ENCODE measurements at regions not wholly inside any gene's neighbourhood (a gene's known extent, or its start where the extent isn't known, plus 50 kb on each side); places are given as distances from the start of the nearest gene placed in this dataset.
"Not testable (repeated sequence)": the region's sequence is repeated elsewhere in the genome, so short reads cannot be mapped to it uniquely, and the experiment has no call there.

DNA sequence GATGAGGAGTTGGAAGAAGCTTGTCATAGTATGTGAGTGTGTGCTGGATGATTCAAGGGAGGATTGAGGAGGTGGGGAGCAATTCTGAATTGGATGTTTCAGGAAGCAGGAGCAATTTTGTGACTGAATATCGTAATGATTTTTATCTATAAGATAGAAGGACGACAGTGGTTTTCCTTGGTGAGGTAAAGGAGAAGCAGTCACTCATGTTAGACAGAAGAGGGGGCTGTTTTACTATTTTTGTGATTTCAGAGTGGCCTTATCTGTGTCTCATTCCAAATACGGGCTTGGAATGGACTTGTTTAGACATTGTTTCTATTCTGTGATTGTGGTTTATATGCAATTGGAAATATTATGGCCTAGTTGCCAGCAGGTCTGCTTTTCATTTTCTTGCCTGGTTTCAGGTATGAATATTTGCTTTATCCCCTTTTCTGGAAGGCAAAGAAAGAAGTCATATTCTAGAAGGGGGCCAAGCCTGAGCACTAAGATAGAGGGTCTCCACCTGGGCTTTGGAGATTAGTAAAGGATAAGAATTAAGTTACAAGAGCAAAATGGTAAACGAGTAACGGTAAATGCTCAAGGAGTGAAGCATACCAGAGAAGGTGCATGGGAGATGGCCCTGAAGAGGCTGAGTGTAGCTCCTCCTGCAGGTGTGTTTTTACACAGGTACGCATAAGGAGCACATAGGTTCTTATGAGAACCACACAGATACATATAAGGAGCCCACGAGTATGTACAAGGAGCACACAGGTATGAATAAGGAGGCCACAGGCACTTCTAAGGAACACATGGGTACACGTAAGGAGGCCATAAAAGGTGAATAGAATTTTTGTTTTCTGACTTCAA, 124.6 kb upstream of the KCNAB1 start:
- Mint-ChIP-seq H3K27ac (ENCODE audit: low read depth) (no peak overlapping the region), H3K9me3 (no peaks in the 10 kb centered on the region), H3K36me3 (ENCODE audit: insufficient read depth) (no peaks in the 10 kb centered on the region), H3K4me3 (no peak overlapping the region), H3K27me3 (peaks cover 17% of the 10 kb centered on the region), H3K4me1 (no peaks in the 10 kb centered on the region)
- ATAC-seq (replicated peaks; ENCODE audit: extremely low read depth, poor library complexity, severe bottlenecking) (no peak), DNase-seq (ENCODE audit: low spot score in 2 of 2) (no peak)

GRCh38 chr3:155996882-155997281, 123.5 kb upstream of the KCNAB1 start:
- ATAC-seq (replicated peaks; ENCODE audit: extremely low read depth, poor library complexity, severe bottlenecking), result no peak

GRCh38 chr3:155998173-155998572, 122.2 kb upstream of the KCNAB1 start:
- H3K4me3 Mint-ChIP-seq; ATAC-seq (replicated peaks; ENCODE audit: extremely low read depth, poor library complexity, severe bottlenecking); H3K36me3 Mint-ChIP-seq (ENCODE audit: insufficient read depth); H3K4me1 Mint-ChIP-seq; H3K27ac Mint-ChIP-seq (ENCODE audit: low read depth); H3K9me3 Mint-ChIP-seq; DNase-seq (ENCODE audit: low spot score in 2 of 2): not testable (repeated sequence)
- peaks cover 27% of the 10 kb centered on the region for H3K27me3 Mint-ChIP-seq

More at GRCh38 chr3:155996882-155997281, 123.5 kb upstream of the KCNAB1 start:
- Mint-ChIP-seq H3K9me3 (no peaks in the 10 kb centered on the region), H3K36me3 (ENCODE audit: insufficient read depth) (no peaks in the 10 kb centered on the region), H3K4me1 (no peaks in the 10 kb centered on the region), H3K4me3 (no peak overlapping the region), H3K27me3 (peaks cover 17% of the 10 kb centered on the region), H3K27ac (ENCODE audit: low read depth) (no peak overlapping the region)
- no peak for DNase-seq (ENCODE audit: low spot score in 2 of 2)

GRCh38 chr3:156005736-156006135, 114.6 kb upstream of the KCNAB1 start:
- no peaks in the 10 kb centered on the region for H3K36me3 Mint-ChIP-seq (ENCODE audit: insufficient read depth)
- no peaks in the 10 kb centered on the region for H3K4me1 Mint-ChIP-seq
- H3K27me3 Mint-ChIP-seq, result peaks cover 50% of the 10 kb centered on the region
- DNase-seq (ENCODE audit: low spot score in 2 of 2) (no peak), ATAC-seq (replicated peaks; ENCODE audit: extremely low read depth, poor library complexity, severe bottlenecking) (no peak)
- no peak overlapping the region for H3K4me3 Mint-ChIP-seq
- H3K9me3 Mint-ChIP-seq, result no peaks in the 10 kb centered on the region
- no peak overlapping the region for H3K27ac Mint-ChIP-seq (ENCODE audit: low read depth)

- Mint-ChIP-seq H3K27ac (ENCODE audit: low read depth) (no peak overlapping the region), H3K4me1 (no peaks in the 10 kb centered on the region), H3K36me3 (ENCODE audit: insufficient read depth) (no peaks in the 10 kb centered on the region), H3K27me3 (peaks cover 48% of the 10 kb centered on the region), H3K9me3 (no peaks in the 10 kb centered on the region), H3K4me3 (no peak overlapping the region)
- no peak for ATAC-seq (replicated peaks; ENCODE audit: extremely low read depth, poor library complexity, severe bottlenecking)
- DNase-seq (ENCODE audit: low spot score in 2 of 2), result no peak
These were observed 109.5 kb upstream of the KCNAB1 start for GRCh38 chr3:156010829-156011228.

DNA sequence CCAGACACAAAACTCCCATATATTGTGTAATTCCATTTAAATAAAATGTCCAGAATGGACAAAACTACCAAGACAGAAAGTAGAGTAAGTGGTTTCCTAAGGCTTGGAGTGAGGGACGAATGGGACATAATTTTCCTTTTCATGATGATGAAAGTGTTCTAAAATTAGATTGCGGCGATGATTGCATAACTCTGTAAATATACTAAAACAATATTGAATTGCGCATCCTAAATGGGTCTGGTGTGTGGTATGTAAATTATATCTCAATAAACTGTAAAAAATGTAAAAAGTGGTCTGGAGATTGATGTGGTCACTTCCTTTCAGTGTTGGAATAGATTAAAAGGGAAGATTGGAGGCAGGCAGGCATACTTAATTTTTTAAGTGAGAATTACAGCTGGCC, 105.9 kb upstream of the KCNAB1 start:
- H3K4me3 Mint-ChIP-seq, result no peak overlapping the region
- H3K9me3 Mint-ChIP-seq, result no peaks in the 10 kb centered on the region
- H3K27me3 Mint-ChIP-seq, result peaks cover 26% of the 10 kb centered on the region
- no peaks in the 10 kb centered on the region for H3K36me3 Mint-ChIP-seq (ENCODE audit: insufficient read depth)
- H3K4me1 Mint-ChIP-seq, result no peaks in the 10 kb centered on the region
- H3K27ac Mint-ChIP-seq (ENCODE audit: low read depth), result no peak overlapping the region
- DNase-seq (ENCODE audit: low spot score in 2 of 2) (no peak), ATAC-seq (replicated peaks; ENCODE audit: extremely low read depth, poor library complexity, severe bottlenecking) (no peak)

DNA sequence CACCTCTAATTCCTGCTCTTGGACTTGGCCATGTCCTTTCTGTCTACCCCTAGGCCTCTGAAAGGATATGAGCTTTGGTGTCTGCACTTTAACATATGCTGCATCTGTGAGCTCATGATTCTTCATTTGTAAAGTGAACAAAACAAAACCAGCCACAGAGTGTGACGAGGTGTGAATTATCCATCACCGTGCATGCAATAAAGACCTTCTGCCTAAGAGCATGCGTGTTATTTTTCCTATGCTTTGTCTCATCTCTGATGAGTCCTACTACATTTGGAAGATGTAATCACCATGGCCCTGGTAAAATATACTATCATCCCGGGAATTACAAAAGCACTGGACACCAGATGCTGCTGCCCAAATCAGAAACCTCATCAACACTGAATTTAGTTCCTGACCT, 103.5 kb upstream of the KCNAB1 start:
- H3K27me3 Mint-ChIP-seq, result peaks cover 17% of the 10 kb centered on the region
- no peaks in the 10 kb centered on the region for H3K4me1 Mint-ChIP-seq
- DNase-seq (ENCODE audit: low spot score in 2 of 2), result no peak

DNA sequence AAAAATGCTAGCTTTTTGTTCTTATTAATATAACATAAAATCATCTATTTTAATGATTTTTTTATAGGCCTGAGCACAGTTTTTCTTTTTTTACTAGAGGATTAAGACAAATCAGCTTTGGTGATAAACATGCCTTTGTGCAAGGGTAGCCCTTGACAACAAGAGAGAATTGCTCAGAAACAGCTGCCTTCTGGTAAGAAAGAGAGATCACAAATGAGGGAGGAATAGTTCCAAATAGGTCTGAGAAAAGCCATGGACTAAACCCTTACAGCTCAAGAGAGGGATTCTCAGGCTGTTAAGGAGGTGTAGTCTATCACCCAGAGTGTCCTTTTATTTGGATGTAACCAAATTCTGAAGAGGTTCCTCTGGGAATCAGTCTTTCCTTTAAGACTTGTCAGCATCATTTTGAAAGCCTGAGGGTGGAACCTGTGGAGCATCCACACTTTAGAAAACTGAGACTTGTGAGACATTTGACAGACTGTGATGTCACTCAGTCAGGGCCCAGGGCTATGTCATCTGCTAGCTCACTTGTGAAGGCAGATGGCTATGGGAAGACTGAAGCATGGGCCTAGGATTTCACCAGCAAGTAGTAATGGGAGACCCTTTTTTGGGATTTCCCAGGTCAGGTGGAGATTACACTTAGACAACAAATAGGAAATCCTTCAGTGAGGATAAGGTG, 102.9 kb upstream of the KCNAB1 start:
- H3K4me1 Mint-ChIP-seq, result no peaks in the 10 kb centered on the region
- no peak overlapping the region for H3K27ac Mint-ChIP-seq (ENCODE audit: low read depth)
- no peak for DNase-seq (ENCODE audit: low spot score in 2 of 2)

More for the DNA sequence above, 103.5 kb upstream of the KCNAB1 start:
- H3K4me3 Mint-ChIP-seq, result no peak overlapping the region
- no peaks in the 10 kb centered on the region for H3K9me3 Mint-ChIP-seq
- no peak for ATAC-seq (replicated peaks; ENCODE audit: extremely low read depth, poor library complexity, severe bottlenecking)
- no peaks in the 10 kb centered on the region for H3K36me3 Mint-ChIP-seq (ENCODE audit: insufficient read depth)
- H3K27ac Mint-ChIP-seq (ENCODE audit: low read depth), result no peak overlapping the region

DNA sequence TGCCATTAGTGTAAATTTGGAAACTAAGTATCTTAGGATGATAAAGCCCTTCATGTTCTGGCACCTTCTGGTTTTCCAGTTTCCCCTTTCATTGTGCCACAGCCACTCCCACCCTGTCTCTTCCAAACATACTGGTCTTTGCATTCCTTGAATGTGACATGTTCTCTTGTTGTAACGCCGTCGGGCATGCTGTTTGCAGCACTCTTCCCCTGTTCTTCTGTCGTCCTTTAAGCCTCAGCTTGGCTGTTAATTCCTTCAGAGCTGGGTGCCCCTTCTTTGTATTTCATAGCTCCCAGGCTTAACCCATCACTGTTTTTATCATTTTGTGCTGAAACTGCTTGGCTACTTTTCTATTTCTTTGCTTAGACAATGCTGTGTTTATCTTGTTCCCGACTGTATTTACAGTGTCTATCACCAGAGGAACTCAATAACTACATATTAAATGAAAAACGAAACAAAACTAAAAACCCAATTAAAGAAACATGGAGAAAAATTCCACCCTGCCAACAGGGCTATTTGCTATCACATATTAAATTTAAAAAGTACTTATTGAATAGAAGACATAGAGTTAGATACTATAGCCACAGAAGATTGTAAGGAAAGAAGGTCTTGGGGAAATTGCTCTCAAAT, 95.4 kb upstream of the KCNAB1 start:
- H3K36me3 Mint-ChIP-seq (ENCODE audit: insufficient read depth), result no peaks in the 10 kb centered on the region
- H3K4me3 Mint-ChIP-seq, result no peak overlapping the region
- no peaks in the 10 kb centered on the region for H3K9me3 Mint-ChIP-seq
- peaks cover 25% of the 10 kb centered on the region for H3K27me3 Mint-ChIP-seq
- ATAC-seq (replicated peaks; ENCODE audit: extremely low read depth, poor library complexity, severe bottlenecking), result no peak
- DNase-seq (ENCODE audit: low spot score in 2 of 2), result no peak
- no peaks in the 10 kb centered on the region for H3K4me1 Mint-ChIP-seq
- H3K27ac Mint-ChIP-seq (ENCODE audit: low read depth), result no peak overlapping the region

More for the DNA sequence above, 102.9 kb upstream of the KCNAB1 start:
- no peaks in the 10 kb centered on the region for H3K9me3 Mint-ChIP-seq
- ATAC-seq (replicated peaks; ENCODE audit: extremely low read depth, poor library complexity, severe bottlenecking), result no peak
- H3K36me3 Mint-ChIP-seq (ENCODE audit: insufficient read depth), result no peaks in the 10 kb centered on the region
- no peak overlapping the region for H3K4me3 Mint-ChIP-seq
- peaks cover 11% of the 10 kb centered on the region for H3K27me3 Mint-ChIP-seq

GRCh38 chr3:156029208-156029607, 91.2 kb upstream of the KCNAB1 start:
- DNase-seq (ENCODE audit: low spot score in 2 of 2) (no peak), ATAC-seq (replicated peaks; ENCODE audit: extremely low read depth, poor library complexity, severe bottlenecking) (no peak)
- no peaks in the 10 kb centered on the region for H3K9me3 Mint-ChIP-seq
- H3K27me3 Mint-ChIP-seq, result peaks cover 37% of the 10 kb centered on the region
- H3K4me3 Mint-ChIP-seq, result no peak overlapping the region
- H3K36me3 Mint-ChIP-seq (ENCODE audit: insufficient read depth), result no peaks in the 10 kb centered on the region
- no peaks in the 10 kb centered on the region for H3K4me1 Mint-ChIP-seq
- H3K27ac Mint-ChIP-seq (ENCODE audit: low read depth), result no peak overlapping the region

DNA sequence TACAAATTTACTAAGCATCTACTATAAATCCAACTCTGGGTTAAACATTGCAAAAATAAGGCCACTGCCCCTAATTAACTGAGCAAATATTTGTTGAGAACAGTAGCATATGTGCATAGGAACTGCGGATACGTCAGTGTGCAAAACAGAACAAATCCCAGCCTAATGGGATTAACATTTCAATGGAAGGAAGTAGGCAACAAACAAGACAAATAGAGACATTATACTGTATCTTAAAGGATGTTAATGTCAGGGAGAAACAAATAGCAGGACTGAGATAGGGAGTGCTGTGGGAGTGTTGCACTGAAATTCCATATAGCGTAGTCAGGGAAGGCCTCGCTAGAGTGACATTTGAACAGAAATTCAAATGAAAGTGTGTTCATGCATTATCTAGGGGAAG, 89.7 kb upstream of the KCNAB1 start:
- Mint-ChIP-seq H3K4me3 (no peak overlapping the region), H3K4me1 (no peaks in the 10 kb centered on the region), H3K27ac (ENCODE audit: low read depth) (no peak overlapping the region), H3K9me3 (no peaks in the 10 kb centered on the region), H3K36me3 (ENCODE audit: insufficient read depth) (no peaks in the 10 kb centered on the region), H3K27me3 (peaks cover 26% of the 10 kb centered on the region)
- no peak for DNase-seq (ENCODE audit: low spot score in 2 of 2)
- no peak for ATAC-seq (replicated peaks; ENCODE audit: extremely low read depth, poor library complexity, severe bottlenecking)

- Mint-ChIP-seq H3K4me3 (no peak overlapping the region), H3K27me3 (peaks cover 30% of the 10 kb centered on the region)
- ATAC-seq (replicated peaks; ENCODE audit: extremely low read depth, poor library complexity, severe bottlenecking), result no peak
These were observed 87.0 kb upstream of the KCNAB1 start for GRCh38 chr3:156033428-156033827.

DNA sequence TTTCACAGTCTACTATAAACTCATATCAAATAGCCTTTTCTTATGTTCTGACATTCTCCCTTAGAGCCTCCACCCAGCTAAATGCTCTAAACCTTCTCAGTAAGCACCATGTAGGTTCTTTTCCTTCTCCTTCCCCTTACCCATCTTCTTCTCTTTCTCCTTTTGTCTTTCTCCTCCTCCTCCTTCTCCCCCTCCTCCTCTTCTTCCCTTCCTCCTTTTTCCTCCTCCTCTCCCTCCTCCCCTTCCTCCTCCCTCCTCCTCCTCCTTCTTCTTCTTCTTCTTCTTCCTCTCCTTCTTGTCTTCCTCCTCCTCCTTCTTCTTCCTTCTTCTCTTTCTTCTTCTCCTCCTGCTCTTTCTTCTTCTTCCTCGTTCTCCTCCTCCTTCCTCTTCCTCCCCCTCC, 85.2 kb upstream of the KCNAB1 start:
- Mint-ChIP-seq H3K36me3 (ENCODE audit: insufficient read depth) (no peaks in the 10 kb centered on the region), H3K9me3 (no peaks in the 10 kb centered on the region), H3K27me3 (peaks cover 30% of the 10 kb centered on the region), H3K4me1 (no peaks in the 10 kb centered on the region), H3K4me3 (no peak overlapping the region), H3K27ac (ENCODE audit: low read depth) (no peak overlapping the region)
- no peak for ATAC-seq (replicated peaks; ENCODE audit: extremely low read depth, poor library complexity, severe bottlenecking)
- no peak for DNase-seq (ENCODE audit: low spot score in 2 of 2)

More at GRCh38 chr3:156033428-156033827, 87.0 kb upstream of the KCNAB1 start:
- no peaks in the 10 kb centered on the region for H3K9me3 Mint-ChIP-seq
- H3K4me1 Mint-ChIP-seq, result no peaks in the 10 kb centered on the region
- no peak for DNase-seq (ENCODE audit: low spot score in 2 of 2)
- H3K27ac Mint-ChIP-seq (ENCODE audit: low read depth), result no peak overlapping the region
- H3K36me3 Mint-ChIP-seq (ENCODE audit: insufficient read depth), result no peaks in the 10 kb centered on the region
